Neural cell (in vitro differentiated cells): ENCODE measurements at regions not wholly inside any gene's neighbourhood (a gene's known extent, or its start where the extent isn't known, plus 50 kb on each side); places are given as distances from the start of the nearest gene placed in this dataset.

ENCODE experiments used
- H2AFZ ChIP-seq: fragments of 200-600, 300-800 bp; sonication (generic), shearing (Covaris generic); 2 replicates; pipeline ENCODE4 v1.6.0; 2014; ENCODE audit warnings: low read depth, mild to moderate bottlenecking, antibody characterized with exemption, low read length, moderate library complexity
- H3F3A ChIP-seq: fragments of 200-600 bp; shearing (Covaris generic); 2 replicates; pipeline ENCODE4 v1.6.1; 2016; ENCODE audit warnings: mild to moderate bottlenecking, moderate library complexity, mixed read lengths, antibody characterized with exemption, low read length; ENCODE audit not compliant: insufficient read depth, poor library complexity, severe bottlenecking
- H3K27ac ChIP-seq: fragments of 200-600, 300-800 bp; sonication (generic), shearing (Covaris generic); 2 replicates; pipeline ENCODE4 v1.5.1; 2014; ENCODE audit warnings: mild to moderate bottlenecking, low read length, moderate library complexity
- H3K27me3 ChIP-seq: fragments of 300-800, 200-600 bp; sonication (generic), shearing (Covaris generic); 2 replicates; pipeline ENCODE4 v1.6.0; 2014; ENCODE audit warnings: mild to moderate bottlenecking, low read depth, low read length, moderate library complexity; ENCODE audit not compliant: insufficient read depth
- H3K36me3 ChIP-seq: fragments of 300-800, 200-600 bp; sonication (generic), shearing (Covaris generic); 2 replicates; pipeline ENCODE4 v1.5.1; 2014; ENCODE audit warnings: mild to moderate bottlenecking, antibody characterized with exemption, low read length, moderate library complexity; ENCODE audit not compliant: insufficient read depth
- H3K4me2 ChIP-seq: fragments of 300-800, 200-600 bp; sonication (generic), shearing (Covaris generic); 2 replicates; pipeline ENCODE4 v1.6.0; 2014; ENCODE audit warnings: mild to moderate bottlenecking, low read length
- H3K4me3 ChIP-seq: fragments of 300-800, 200-600 bp; sonication (generic), shearing (Covaris generic); 2 replicates; pipeline ENCODE4 v1.5.1; 2014; ENCODE audit warnings: mild to moderate bottlenecking, low read length, moderate library complexity
- H3K79me2 ChIP-seq: fragments of 200-600 bp; shearing (Covaris generic); replicated peaks from 2 replicates; pipeline ENCODE4 v1.6.0; 2014; ENCODE audit warnings: mild to moderate bottlenecking, low read length, moderate library complexity; ENCODE audit not compliant: insufficient read depth
- H3K9ac ChIP-seq: fragments of 300-800, 200-600 bp; sonication (generic), shearing (Covaris generic); 2 replicates; pipeline ENCODE4 v1.6.1; 2016; ENCODE audit warnings: mild to moderate bottlenecking, low read length, mixed read lengths
- H3K9me2 ChIP-seq: fragments of 200-600 bp; shearing (Covaris generic); 2 replicates; pipeline ENCODE4 v1.6.1; 2016; ENCODE audit warnings: mild to moderate bottlenecking, low read length, mixed read lengths; ENCODE audit not compliant: insufficient read depth
- H3K9me3 ChIP-seq: fragments of 200-600, 300-800 bp; sonication (generic), shearing (Covaris generic); 2 replicates; pipeline ENCODE4 v1.6.1; 2016; ENCODE audit warnings: mild to moderate bottlenecking, mixed run types, low read length, moderate library complexity, mixed read lengths
- H4K20me1 ChIP-seq: fragments of 200-600 bp; shearing (Covaris generic); 2 replicates; pipeline ENCODE4 v1.6.1; 2016; ENCODE audit warnings: mild to moderate bottlenecking, mixed run types; ENCODE audit not compliant: insufficient read depth
- EP300 ChIP-seq: fragments of 450-650 bp; conservative IDR thresholded peaks from 2 replicates; pipeline ENCODE4 v1.6.1; 2014; ENCODE audit warnings: antibody characterized with exemption, mild to moderate bottlenecking, moderate library complexity; ENCODE audit not compliant: poor library complexity, severe bottlenecking
- EZH2 ChIP-seq: fragments of 200-600, 300-800 bp; shearing (Covaris generic), sonication (generic); IDR thresholded peaks from 2 replicates; pipeline ENCODE4 v1.6.1; 2014; ENCODE audit warnings: antibody characterized with exemption, low read length, borderline replicate concordance, mild to moderate bottlenecking; ENCODE audit not compliant: insufficient read depth, poor library complexity, severe bottlenecking
- MXI1 ChIP-seq: fragments of 450-650 bp; conservative IDR thresholded peaks from 2 replicates; pipeline ENCODE4 v1.6.1; 2014; ENCODE audit warnings: antibody characterized with exemption, mild to moderate bottlenecking; ENCODE audit not compliant: poor library complexity, severe bottlenecking
- POLR2AphosphoS5 ChIP-seq: IDR thresholded peaks from 2 replicates; pipeline ENCODE4 v1.6.1; 2012
- RAD21 ChIP-seq: fragments of 450-650 bp; conservative IDR thresholded peaks from 2 replicates; pipeline ENCODE4 v1.6.1; 2014; ENCODE audit warnings: antibody characterized with exemption, mild to moderate bottlenecking, moderate library complexity
- SMC3 ChIP-seq: fragments of 450-650 bp; conservative IDR thresholded peaks from 2 replicates; pipeline ENCODE4 v1.6.1; 2014; ENCODE audit warnings: antibody characterized with exemption, mild to moderate bottlenecking, moderate library complexity; ENCODE audit not compliant: poor library complexity
- TAF1 ChIP-seq: IDR thresholded peaks from 2 replicates; pipeline ENCODE4 v1.6.1; 2012; ENCODE audit warnings: low read depth
- TF ChIP-seq, protein P1 (sequence below): IDR thresholded peaks from 2 replicates; pipeline ENCODE4 v1.6.1; 2012; ENCODE audit warnings: borderline replicate concordance
- TF ChIP-seq, protein P2 (sequence below): fragments of 450-650 bp; IDR thresholded peaks from 2 replicates; pipeline ENCODE4 v1.5.1; 2014; ENCODE audit warnings: antibody characterized with exemption, mild to moderate bottlenecking, moderate library complexity; ENCODE audit not compliant: poor library complexity, severe bottlenecking

DNA sequence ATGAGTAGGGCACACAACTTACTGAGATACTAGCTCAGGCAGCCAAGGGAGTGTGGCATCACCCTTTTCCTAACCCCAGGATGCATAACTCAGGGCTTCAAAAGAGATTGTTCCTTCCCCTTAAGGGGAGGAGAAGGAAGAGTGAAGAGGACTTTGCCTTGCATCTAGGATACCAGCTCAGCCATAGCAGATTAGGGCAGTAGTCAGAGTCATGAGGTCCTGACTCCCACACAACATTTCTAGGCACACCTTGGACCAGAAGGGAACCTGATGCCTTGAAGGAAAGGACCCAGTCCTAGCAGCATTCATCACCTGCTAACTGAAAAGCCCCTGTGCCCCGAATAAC is 1433.2 kb upstream of the TMEFF2 start:
- no peak overlapping the region for H3K27ac ChIP-seq
- no peaks in the 10 kb centered on the region for H3F3A ChIP-seq
- no peaks in the 10 kb centered on the region for H3K9me3 ChIP-seq
- H3K27me3 ChIP-seq, result no peaks in the 10 kb centered on the region
- H4K20me1 ChIP-seq, result no peaks in the 10 kb centered on the region
- H3K79me2 ChIP-seq, result no peaks in the 10 kb centered on the region
- no peak for TF ChIP-seq POLR2AphosphoS5
- TF ChIP-seq EP300, result no peak
- no peak for TF ChIP-seq RAD21
- TF ChIP-seq EZH2, result no peak
- TF ChIP-seq SMC3, result no peak
- H2AFZ ChIP-seq, result no peak overlapping the region
- no peaks in the 10 kb centered on the region for H3K9me2 ChIP-seq
- H3K4me3 ChIP-seq, result no peak overlapping the region
- no peaks in the 10 kb centered on the region for H3K36me3 ChIP-seq
- no peak overlapping the region for H3K9ac ChIP-seq
- no peak overlapping the region for H3K4me2 ChIP-seq

DNA sequence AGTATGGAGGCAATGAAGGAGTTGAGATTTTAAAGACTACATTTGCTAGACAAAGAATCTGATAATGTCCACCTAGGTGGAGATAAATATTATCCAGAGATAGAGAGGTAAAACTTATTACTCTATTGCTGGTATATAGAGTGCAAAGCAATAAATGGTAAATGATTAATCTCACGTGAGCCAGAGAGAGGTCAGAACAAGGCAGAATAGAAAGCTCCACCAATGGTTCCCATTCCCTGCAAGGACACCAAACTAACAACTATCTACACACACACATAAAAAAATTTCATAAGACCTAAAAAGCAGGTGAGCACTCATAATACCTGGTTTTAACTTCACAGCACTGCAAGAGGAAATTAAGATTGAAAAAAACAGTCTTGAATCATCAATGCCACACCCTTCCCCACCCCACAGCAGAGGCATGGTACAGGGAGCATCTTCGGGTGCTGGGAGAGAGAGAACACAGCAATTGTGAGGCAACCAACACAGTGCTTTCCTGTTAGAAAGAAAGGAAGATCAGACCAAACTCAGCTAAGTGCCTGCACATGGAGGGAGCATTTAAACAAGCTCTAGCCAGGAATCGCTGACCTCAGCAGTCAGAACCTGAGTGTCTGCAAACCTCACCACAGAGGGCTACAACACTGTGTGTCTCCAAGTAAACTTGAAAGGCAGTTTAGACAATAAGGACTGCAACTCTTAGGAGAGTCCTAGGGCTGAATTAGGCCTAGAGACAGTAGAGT is 1432.6 kb upstream of the TMEFF2 start:
- Histone ChIP-seq H3K4me3 (no peak overlapping the region), H4K20me1 (no peaks in the 10 kb centered on the region), H3K4me2 (no peak overlapping the region), H3K79me2 (no peaks in the 10 kb centered on the region), H3K9me2 (no peaks in the 10 kb centered on the region), H2AFZ (no peak overlapping the region), H3K27ac (no peak overlapping the region), H3K27me3 (no peaks in the 10 kb centered on the region), H3K36me3 (no peaks in the 10 kb centered on the region), H3K9me3 (no peaks in the 10 kb centered on the region), H3K9ac (no peak overlapping the region), H3F3A (no peaks in the 10 kb centered on the region)
- TF ChIP-seq RAD21, result no peak
- TF ChIP-seq SMC3, result no peak
- no peak for TF ChIP-seq POLR2AphosphoS5

DNA sequence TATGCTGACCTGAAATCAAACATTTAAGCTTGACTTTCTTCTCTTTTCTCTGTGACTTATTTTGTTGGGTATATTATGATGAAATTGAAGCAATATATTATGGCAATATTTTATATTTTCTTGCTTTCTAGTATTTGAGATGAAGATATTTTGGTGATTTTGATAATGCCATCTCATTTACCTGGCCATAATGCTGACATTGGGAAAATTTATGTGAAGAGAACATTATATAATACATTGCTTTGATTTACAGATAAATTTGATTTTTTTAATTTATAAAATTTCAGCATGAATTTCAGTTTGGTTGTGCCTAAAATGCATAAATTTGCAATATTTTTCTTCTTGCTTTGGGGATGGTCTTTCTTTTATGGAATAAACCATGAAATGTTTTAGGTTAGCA is 1413.7 kb upstream of the TMEFF2 start:
- Histone ChIP-seq H3K27ac (no peak overlapping the region), H3K36me3 (no peaks in the 10 kb centered on the region), H3K9ac (no peak overlapping the region), H3K9me2 (no peaks in the 10 kb centered on the region), H3K27me3 (no peaks in the 10 kb centered on the region), H3K4me3 (no peak overlapping the region), H3K9me3 (no peaks in the 10 kb centered on the region), H3K4me2 (no peak overlapping the region), H4K20me1 (no peaks in the 10 kb centered on the region), H2AFZ (no peak overlapping the region), H3F3A (no peaks in the 10 kb centered on the region), H3K79me2 (no peaks in the 10 kb centered on the region)
- TF ChIP-seq RAD21 (no peak), EP300 (no peak), EZH2 (no peak), POLR2AphosphoS5 (no peak), MXI1 (no peak), SMC3 (no peak), TAF1 (no peak)
- TF ChIP-seq, protein P1, sequence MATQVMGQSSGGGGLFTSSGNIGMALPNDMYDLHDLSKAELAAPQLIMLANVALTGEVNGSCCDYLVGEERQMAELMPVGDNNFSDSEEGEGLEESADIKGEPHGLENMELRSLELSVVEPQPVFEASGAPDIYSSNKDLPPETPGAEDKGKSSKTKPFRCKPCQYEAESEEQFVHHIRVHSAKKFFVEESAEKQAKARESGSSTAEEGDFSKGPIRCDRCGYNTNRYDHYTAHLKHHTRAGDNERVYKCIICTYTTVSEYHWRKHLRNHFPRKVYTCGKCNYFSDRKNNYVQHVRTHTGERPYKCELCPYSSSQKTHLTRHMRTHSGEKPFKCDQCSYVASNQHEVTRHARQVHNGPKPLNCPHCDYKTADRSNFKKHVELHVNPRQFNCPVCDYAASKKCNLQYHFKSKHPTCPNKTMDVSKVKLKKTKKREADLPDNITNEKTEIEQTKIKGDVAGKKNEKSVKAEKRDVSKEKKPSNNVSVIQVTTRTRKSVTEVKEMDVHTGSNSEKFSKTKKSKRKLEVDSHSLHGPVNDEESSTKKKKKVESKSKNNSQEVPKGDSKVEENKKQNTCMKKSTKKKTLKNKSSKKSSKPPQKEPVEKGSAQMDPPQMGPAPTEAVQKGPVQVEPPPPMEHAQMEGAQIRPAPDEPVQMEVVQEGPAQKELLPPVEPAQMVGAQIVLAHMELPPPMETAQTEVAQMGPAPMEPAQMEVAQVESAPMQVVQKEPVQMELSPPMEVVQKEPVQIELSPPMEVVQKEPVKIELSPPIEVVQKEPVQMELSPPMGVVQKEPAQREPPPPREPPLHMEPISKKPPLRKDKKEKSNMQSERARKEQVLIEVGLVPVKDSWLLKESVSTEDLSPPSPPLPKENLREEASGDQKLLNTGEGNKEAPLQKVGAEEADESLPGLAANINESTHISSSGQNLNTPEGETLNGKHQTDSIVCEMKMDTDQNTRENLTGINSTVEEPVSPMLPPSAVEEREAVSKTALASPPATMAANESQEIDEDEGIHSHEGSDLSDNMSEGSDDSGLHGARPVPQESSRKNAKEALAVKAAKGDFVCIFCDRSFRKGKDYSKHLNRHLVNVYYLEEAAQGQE, result no peak
- TF ChIP-seq, protein P2, sequence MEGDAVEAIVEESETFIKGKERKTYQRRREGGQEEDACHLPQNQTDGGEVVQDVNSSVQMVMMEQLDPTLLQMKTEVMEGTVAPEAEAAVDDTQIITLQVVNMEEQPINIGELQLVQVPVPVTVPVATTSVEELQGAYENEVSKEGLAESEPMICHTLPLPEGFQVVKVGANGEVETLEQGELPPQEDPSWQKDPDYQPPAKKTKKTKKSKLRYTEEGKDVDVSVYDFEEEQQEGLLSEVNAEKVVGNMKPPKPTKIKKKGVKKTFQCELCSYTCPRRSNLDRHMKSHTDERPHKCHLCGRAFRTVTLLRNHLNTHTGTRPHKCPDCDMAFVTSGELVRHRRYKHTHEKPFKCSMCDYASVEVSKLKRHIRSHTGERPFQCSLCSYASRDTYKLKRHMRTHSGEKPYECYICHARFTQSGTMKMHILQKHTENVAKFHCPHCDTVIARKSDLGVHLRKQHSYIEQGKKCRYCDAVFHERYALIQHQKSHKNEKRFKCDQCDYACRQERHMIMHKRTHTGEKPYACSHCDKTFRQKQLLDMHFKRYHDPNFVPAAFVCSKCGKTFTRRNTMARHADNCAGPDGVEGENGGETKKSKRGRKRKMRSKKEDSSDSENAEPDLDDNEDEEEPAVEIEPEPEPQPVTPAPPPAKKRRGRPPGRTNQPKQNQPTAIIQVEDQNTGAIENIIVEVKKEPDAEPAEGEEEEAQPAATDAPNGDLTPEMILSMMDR, result no peak
